SU-DHL-6 (cell line): ENCODE measurements at regions not wholly inside any gene's neighbourhood (a gene's known extent, or its start where the extent isn't known, plus 50 kb on each side); places are given as distances from the start of the nearest gene placed in this dataset.

Experiments used
- H2AFZ ChIP-seq: fragments of 200-600 bp; sonication (generic); 2 replicates; pipeline ENCODE4 v1.6.1; 2014; ENCODE audit warnings: low read depth, mild to moderate bottlenecking, moderate library complexity, mixed read lengths, antibody characterized with exemption, low read length; ENCODE audit not compliant: severe bottlenecking
- H3F3A ChIP-seq: fragments of 200-600 bp; shearing (Covaris generic); 2 replicates; pipeline ENCODE4 v1.6.0; 2016; ENCODE audit warnings: antibody characterized with exemption, mild to moderate bottlenecking; ENCODE audit not compliant: insufficient read depth
- H3K27ac ChIP-seq: fragments of 200-600 bp; sonication (generic); 2 replicates; pipeline ENCODE4 v1.5.1; 2016; ENCODE audit warnings: low read depth, mild to moderate bottlenecking, low read length, moderate library complexity, mixed read lengths
- H3K27me3 ChIP-seq: fragments of 200-600 bp; sonication (generic), shearing (Covaris generic); 2 replicates; pipeline ENCODE4 v1.6.0; 2014; ENCODE audit warnings: mild to moderate bottlenecking, low read length
- H3K36me3 ChIP-seq: fragments of 200-600 bp; sonication (generic); 2 replicates; pipeline ENCODE4 v1.6.1; 2014; ENCODE audit warnings: mild to moderate bottlenecking, low read length, mixed read lengths
- H3K4me2 ChIP-seq: fragments of 300-600, 200-600 bp; shearing (Covaris generic), sonication (generic); 2 replicates; pipeline ENCODE4 v1.6.0; 2014; ENCODE audit warnings: low read length, low read depth, mild to moderate bottlenecking; ENCODE audit not compliant: poor library complexity, severe bottlenecking
- H3K4me3 ChIP-seq: fragments of 200-600 bp; sonication (generic); 2 replicates; pipeline ENCODE4 v1.5.1; 2014; ENCODE audit warnings: antibody characterized with exemption, low read length, mild to moderate bottlenecking, mixed read lengths; ENCODE audit not compliant: insufficient read depth, poor library complexity, severe bottlenecking
- H3K79me2 ChIP-seq: fragments of 200-600 bp; sonication (generic); 2 replicates; pipeline ENCODE4 v1.6.1; 2014; ENCODE audit warnings: mild to moderate bottlenecking, low read length, moderate library complexity; ENCODE audit not compliant: insufficient read depth
- H3K9ac ChIP-seq: fragments of 200-600 bp; sonication (generic); 2 replicates; pipeline ENCODE4 v1.7.0; 2014; ENCODE audit warnings: mild to moderate bottlenecking, low read length
- H3K9me2 ChIP-seq: fragments of 200-600 bp; sonication (generic); replicated peaks from 2 replicates; pipeline ENCODE4 v1.6.1; 2014; ENCODE audit warnings: low read length; ENCODE audit not compliant: insufficient read depth
- H3K9me3 ChIP-seq: fragments of 200-600 bp; sonication (generic); 2 replicates; pipeline ENCODE4 v1.6.1; 2014; ENCODE audit warnings: low read length, mixed read lengths; ENCODE audit not compliant: insufficient read depth
- H4K20me1 ChIP-seq: fragments of 200-600 bp; sonication (generic); 2 replicates; pipeline ENCODE4 v1.6.1; 2014; ENCODE audit warnings: low read depth, mild to moderate bottlenecking, antibody characterized with exemption, low read length, moderate library complexity, mixed read lengths
- EZH2phosphoT487 ChIP-seq: fragments of 200-600 bp; sonication (generic), shearing (Covaris generic); conservative IDR thresholded peaks from 2 replicates; pipeline ENCODE4 v1.6.1; 2018; ENCODE audit warnings: mild to moderate bottlenecking, antibody characterized with exemption, low read length, moderate library complexity, mixed read lengths
- TF ChIP-seq, protein P1 (sequence below): fragments of 200-600 bp; sonication (generic); IDR thresholded peaks from one replicate; pipeline ENCODE4 v1.5.1; 2017; ENCODE audit warnings: antibody characterized with exemption, mild to moderate bottlenecking, low read length, moderate library complexity; ENCODE audit not compliant: insufficient read depth, poor library complexity, severe bottlenecking

DNA sequence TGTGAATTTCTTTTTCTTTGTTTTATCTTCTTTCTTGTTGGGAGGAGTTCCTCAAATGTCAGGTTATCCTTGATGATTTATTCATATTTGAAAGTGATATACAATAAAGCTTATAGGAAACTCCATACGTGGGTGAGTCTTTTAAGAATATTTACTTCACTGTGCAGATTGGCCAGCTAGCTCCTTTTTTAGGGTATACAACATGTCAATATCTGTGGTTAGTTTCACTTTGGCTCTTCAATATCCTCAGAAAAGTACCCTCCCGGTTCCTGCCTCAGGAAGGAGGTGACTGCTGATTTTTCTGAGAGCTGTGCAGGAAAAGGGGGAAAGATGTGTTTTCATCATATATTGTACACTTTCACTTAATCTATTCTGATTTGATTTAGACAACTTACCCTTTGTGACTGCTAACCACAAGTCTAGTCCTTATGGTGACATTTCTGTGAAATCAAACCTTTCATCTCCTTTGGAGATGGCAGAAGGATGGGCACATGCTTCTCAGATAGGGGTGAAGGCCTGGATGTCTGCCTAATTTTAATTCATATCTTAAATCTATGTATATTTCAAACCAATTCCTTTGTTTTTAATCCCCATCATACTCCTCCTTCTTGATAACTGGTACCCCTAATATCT, 98.2 kb upstream of the NECTIN3 start:
- Histone ChIP-seq H3K36me3 (no peaks in the 10 kb centered on the region), H3F3A (no peaks in the 10 kb centered on the region), H3K9me3 (no peaks in the 10 kb centered on the region), H3K9ac (no peak overlapping the region), H3K4me3 (no peak overlapping the region), H3K27ac (no peak overlapping the region), H3K27me3 (no peaks in the 10 kb centered on the region), H3K9me2 (no peaks in the 10 kb centered on the region; the same call in 1 of the 2 replicates), H3K4me2 (no peak overlapping the region), H3K79me2 (no peaks in the 10 kb centered on the region), H4K20me1 (no peaks in the 10 kb centered on the region), H2AFZ (no peak overlapping the region)
- TF ChIP-seq EZH2phosphoT487 = no peak
- TF ChIP-seq, protein P1, sequence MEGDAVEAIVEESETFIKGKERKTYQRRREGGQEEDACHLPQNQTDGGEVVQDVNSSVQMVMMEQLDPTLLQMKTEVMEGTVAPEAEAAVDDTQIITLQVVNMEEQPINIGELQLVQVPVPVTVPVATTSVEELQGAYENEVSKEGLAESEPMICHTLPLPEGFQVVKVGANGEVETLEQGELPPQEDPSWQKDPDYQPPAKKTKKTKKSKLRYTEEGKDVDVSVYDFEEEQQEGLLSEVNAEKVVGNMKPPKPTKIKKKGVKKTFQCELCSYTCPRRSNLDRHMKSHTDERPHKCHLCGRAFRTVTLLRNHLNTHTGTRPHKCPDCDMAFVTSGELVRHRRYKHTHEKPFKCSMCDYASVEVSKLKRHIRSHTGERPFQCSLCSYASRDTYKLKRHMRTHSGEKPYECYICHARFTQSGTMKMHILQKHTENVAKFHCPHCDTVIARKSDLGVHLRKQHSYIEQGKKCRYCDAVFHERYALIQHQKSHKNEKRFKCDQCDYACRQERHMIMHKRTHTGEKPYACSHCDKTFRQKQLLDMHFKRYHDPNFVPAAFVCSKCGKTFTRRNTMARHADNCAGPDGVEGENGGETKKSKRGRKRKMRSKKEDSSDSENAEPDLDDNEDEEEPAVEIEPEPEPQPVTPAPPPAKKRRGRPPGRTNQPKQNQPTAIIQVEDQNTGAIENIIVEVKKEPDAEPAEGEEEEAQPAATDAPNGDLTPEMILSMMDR = no peak

GRCh38 chr3:110974902-110975301, 96.7 kb upstream of the NECTIN3 start:
- Histone ChIP-seq H3K27ac (no peak overlapping the region), H3K9me2 (no peaks in the 10 kb centered on the region; the same call in 1 of the 2 replicates), H3K79me2 (no peaks in the 10 kb centered on the region), H3K9me3 (no peaks in the 10 kb centered on the region), H3K4me3 (no peak overlapping the region), H2AFZ (no peak overlapping the region), H4K20me1 (no peaks in the 10 kb centered on the region), H3K9ac (no peak overlapping the region), H3K27me3 (no peaks in the 10 kb centered on the region), H3K4me2 (no peak overlapping the region), H3F3A (no peaks in the 10 kb centered on the region), H3K36me3 (no peaks in the 10 kb centered on the region)
- no peak for TF ChIP-seq EZH2phosphoT487
- TF ChIP-seq, protein P1 = no peak

- H3F3A ChIP-seq = no peaks in the 10 kb centered on the region
- H3K4me2 ChIP-seq = no peak overlapping the region
- H2AFZ ChIP-seq = no peak overlapping the region
- no peak overlapping the region for H3K9ac ChIP-seq
- no peaks in the 10 kb centered on the region for H3K79me2 ChIP-seq
- H3K36me3 ChIP-seq = no peaks in the 10 kb centered on the region
- no peak overlapping the region for H3K4me3 ChIP-seq
- no peak overlapping the region for H3K27ac ChIP-seq
- H3K27me3 ChIP-seq = no peaks in the 10 kb centered on the region
- no peaks in the 10 kb centered on the region for H3K9me2 ChIP-seq
- TF ChIP-seq, protein P1 = no peak
- TF ChIP-seq EZH2phosphoT487 = no peak
- H3K9me3 ChIP-seq = no peaks in the 10 kb centered on the region
- no peaks in the 10 kb centered on the region for H4K20me1 ChIP-seq
These were observed 87.0 kb upstream of the NECTIN3 start for GRCh38 chr3:110984456-110985250.
